ENCODE measurements at regions not wholly inside any gene's neighbourhood (a gene's known extent, or its start where the extent isn't known, plus 50 kb on each side); places are given as distances from the start of the nearest gene placed in this dataset.

GRCh38 chr2:35172687-35173086, 1182.9 kb upstream of the CRIM1 start:
- POLR2A ChIA-PET (ENCODE audit: partially characterized antibody) = no interaction called here
- H3K27ac ChIP-seq (ENCODE audit: low read depth, low read length) = no peak overlapping the region
- no peak overlapping the region for H4K5ac ChIP-seq (ENCODE audit: insufficient read length, low read depth, low read length)
- no peak overlapping the region for H2BK15ac ChIP-seq (ENCODE audit: low read length)
- H3K23me2 ChIP-seq (ENCODE audit: low read depth, low read length) = no peaks in the 10 kb centered on the region
- H2AK5ac ChIP-seq (ENCODE audit: low read depth, low read length) = no peak overlapping the region
- no peak overlapping the region for H2BK12ac ChIP-seq (ENCODE audit: low read depth, low read length)
- H3K9me3 ChIP-seq (ENCODE audit: insufficient read depth in 2 of 2, low read depth in 1 of 2, low read length in 1 of 2) = no peaks in the 10 kb centered on the region
- WGBS, 2 experiments (ENCODE audit: extremely low coverage in 1 of 2, insufficient coverage in 1 of 2, insufficient read length in 1 of 2, insufficient replicate concordance in 2 of 2, low coverage in 1 of 2, low lambda C conversion rate in 2 of 2, missing lambda C conversion rate in 1 of 2) = 79% methylated on average over 2 of the region's 2 CpGs; no CpG with 5 or more reads in 1 of the 2 experiments
- CTCF ChIA-PET (ENCODE audit: partially characterized antibody) = no interaction called here
- H3K4ac ChIP-seq (replicated peaks; ENCODE audit: insufficient read length, low read depth, low read length) = no peak overlapping the region
- H3K79me1 ChIP-seq (ENCODE audit: low read depth, low read length) = no peaks in the 10 kb centered on the region
- no peak overlapping the region for H3K23ac ChIP-seq (ENCODE audit: insufficient read length)
- peaks cover 4 to 21% (median 16%) of the 10 kb centered on the region in 4 experiments; a peak in 6 of 7 replicates for H3K27me3 ChIP-seq (replicated peaks in 1 of 4; ENCODE audit: control insufficient read depth in 3 of 4, extremely low read depth in 1 of 4, insufficient read depth in 3 of 4, low read length in 3 of 4)
- no peaks in the 10 kb centered on the region for H4K20me1 ChIP-seq (replicated peaks in 1 of 2; ENCODE audit: control insufficient read depth in 1 of 2, insufficient read depth in 2 of 2, low read length in 2 of 2)
- H2BK120ac ChIP-seq (replicated peaks; ENCODE audit: low read depth, low read length) = no peak overlapping the region
- FAIRE-seq (no peak), DNase-seq (ENCODE audit: low read depth in 1 of 2, low spot score in 2 of 2) (no peak)
- H3K4me2 ChIP-seq (ENCODE audit: insufficient read depth in 1 of 2, low read depth in 2 of 2, low read length in 2 of 2) = no peak overlapping the region
- H3K18ac ChIP-seq (ENCODE audit: extremely low read depth, low read length) = no peak overlapping the region
- TF ChIP-seq JUND (IDR thresholded peaks at IDR 0.05; ENCODE audit: low read length) (no peak), RXRA (IDR thresholded peaks at IDR 0.05; ENCODE audit: insufficient read depth, low read depth, low read length) (no peak), USF2 (IDR thresholded peaks at IDR 0.05; ENCODE audit: low read length) (no peak), CTBP2 (IDR thresholded peaks at IDR 0.05; ENCODE audit: borderline replicate concordance, insufficient read depth, insufficient read length, low read length) (no peak), POLR2A (IDR thresholded peaks at IDR 0.05; ENCODE audit: control extremely low read depth in 1 of 2, low read depth in 2 of 2, low read length in 2 of 2) (no peak), NRF1 (IDR thresholded peaks at IDR 0.05; ENCODE audit: low read depth, low read length) (no peak)
- H3K79me2 ChIP-seq (ENCODE audit: control insufficient read depth in 1 of 2, insufficient read depth in 2 of 2, low read length in 2 of 2) = no peaks in the 10 kb centered on the region
- H3K4me3 ChIP-seq (ENCODE audit: extremely low read depth in 1 of 4, insufficient read depth in 2 of 4, low read depth in 3 of 4, low read length in 4 of 4) = no peak overlapping the region
- no peak overlapping the region for H4K8ac ChIP-seq (ENCODE audit: extremely low read depth, insufficient read depth, low read length)
- H3K56ac ChIP-seq (replicated peaks; ENCODE audit: insufficient read length, low read depth, low read length) = no peak overlapping the region
- H3K4me1 ChIP-seq (replicated peaks in 1 of 4; ENCODE audit: control insufficient read depth in 3 of 4, insufficient read depth in 4 of 4, low read length in 3 of 4) = no peaks in the 10 kb centered on the region; a peak in 1 of 7 replicates
- H3K36me3 ChIP-seq (ENCODE audit: control insufficient read depth in 2 of 4, insufficient read depth in 4 of 4, low read length in 3 of 4) = no peaks in the 10 kb centered on the region
- no peak overlapping the region for H2AFZ ChIP-seq (ENCODE audit: low read length)
- H4K91ac ChIP-seq (replicated peaks; ENCODE audit: insufficient read length, low read length) = no peak overlapping the region
- H2BK20ac ChIP-seq (ENCODE audit: low read length) = no peak overlapping the region
- H3K14ac ChIP-seq (ENCODE audit: insufficient read length) = no peak overlapping the region
- no peak overlapping the region for H2BK5ac ChIP-seq (ENCODE audit: low read depth, low read length)
- H3K9ac ChIP-seq (replicated peaks in 1 of 4; ENCODE audit: extremely low read depth in 1 of 4, low read depth in 3 of 4, low read length in 3 of 4) = no peak overlapping the region

All from H1 (cell line).